GM12878 (cell line): ENCODE measurements at regions not wholly inside any gene's neighbourhood (a gene's known extent, or its start where the extent isn't known, plus 50 kb on each side); places are given as distances from the start of the nearest gene placed in this dataset.

Experiments
- BRCA1 ChIP-seq: IDR thresholded peaks from 2 replicates; pipeline ENCODE4 v1.6.1; 2011; ENCODE audit warnings: low read depth, low read length, improper control_type of control experiment
- CEBPZ ChIP-seq: fragments of 150-350 bp; IDR thresholded peaks from 2 replicates; pipeline ENCODE4 v1.6.1; 2016; ENCODE audit warnings: low read depth, low read length
- CREB1 ChIP-seq: IDR thresholded peaks from 2 replicates; pipeline ENCODE4 v1.6.1; 2012; ENCODE audit warnings: low read depth, mild to moderate bottlenecking, inconsistent platforms
- JUNB ChIP-seq: IDR thresholded peaks from 2 replicates; pipeline ENCODE4 v1.6.1; 2016; ENCODE audit warnings: antibody characterized with exemption, mild to moderate bottlenecking
- LARP7 ChIP-seq: fragments of 450-650 bp; IDR thresholded peaks from 2 replicates; pipeline ENCODE4 v1.6.1; 2017; ENCODE audit warnings: mild to moderate bottlenecking
- MTA3 ChIP-seq: IDR thresholded peaks from 2 replicates; pipeline ENCODE4 v1.6.1; 2012; ENCODE audit warnings: low read length, inconsistent platforms, borderline replicate concordance
- MYC ChIP-seq: IDR thresholded peaks from 2 replicates; pipeline ENCODE4 v1.6.1; 2011; ENCODE audit warnings: mild to moderate bottlenecking, low read length, moderate library complexity, inconsistent platforms; ENCODE audit not compliant: insufficient read depth, insufficient replicate concordance, insufficient read length, severe bottlenecking
- NR2F1 ChIP-seq: fragments of 450-650 bp; conservative IDR thresholded peaks from 2 replicates; pipeline ENCODE4 v1.6.1; 2017; ENCODE audit warnings: mild to moderate bottlenecking
- RAD51 ChIP-seq: fragments of 450-650 bp; IDR thresholded peaks from 2 replicates; pipeline ENCODE4 v1.6.1; 2016; ENCODE audit warnings: moderate library complexity, mild to moderate bottlenecking, inconsistent platforms
- RB1 ChIP-seq: fragments of 450-650 bp; formaldehyde crosslinking; IDR thresholded peaks from 2 replicates; pipeline ENCODE4 v1.6.1; 2017; ENCODE audit warnings: mild to moderate bottlenecking, borderline replicate concordance
- SMARCA5 ChIP-seq: fragments of 450-650 bp; IDR thresholded peaks from 2 replicates; pipeline ENCODE4 v1.6.1; 2017; ENCODE audit warnings: mild to moderate bottlenecking
- SUPT20H ChIP-seq: IDR thresholded peaks from 2 replicates; pipeline ENCODE4 v1.6.1; 2011; ENCODE audit warnings: low read depth, mild to moderate bottlenecking, low read length, moderate library complexity, borderline replicate concordance; ENCODE audit not compliant: control insufficient read depth
- TCF12 ChIP-seq: IDR thresholded peaks from 2 replicates; pipeline ENCODE4 v1.6.1; 2011; ENCODE audit warnings: low read depth, mild to moderate bottlenecking, low read length
- ZNF207 ChIP-seq: fragments of 450-650 bp; IDR thresholded peaks from 2 replicates; pipeline ENCODE4 v1.6.1; 2014; ENCODE audit warnings: antibody characterized with exemption, mild to moderate bottlenecking, borderline replicate concordance
- ZNF217 ChIP-seq: fragments of 450-650 bp; IDR thresholded peaks from 2 replicates; pipeline ENCODE4 v1.6.1; 2017; ENCODE audit warnings: antibody characterized with exemption, mild to moderate bottlenecking
- ZSCAN29 ChIP-seq: fragments of 450-650 bp; IDR thresholded peaks from 2 replicates; pipeline ENCODE4 v1.6.1; 2017; ENCODE audit warnings: mild to moderate bottlenecking, moderate library complexity
- TF ChIP-seq, protein P1 (sequence below): IDR thresholded peaks from 2 replicates; pipeline ENCODE4 v1.6.1; 2011; ENCODE audit warnings: low read depth, low read length, improper control_type of control experiment, borderline replicate concordance
- TF ChIP-seq, protein P2 (sequence below): fragments of 450-650 bp; IDR thresholded peaks from 2 replicates; pipeline ENCODE4 v1.6.1; 2017; ENCODE audit warnings: borderline replicate concordance
- TF ChIP-seq, protein P3 (sequence below): fragments of 450-650 bp; IDR thresholded peaks from 2 replicates; pipeline ENCODE4 v1.6.1; 2017; ENCODE audit warnings: mild to moderate bottlenecking
- TF ChIP-seq, protein P4 (sequence below): fragments of 450-650 bp; IDR thresholded peaks from 2 replicates; pipeline ENCODE4 v1.6.1; 2017; ENCODE audit warnings: antibody characterized with exemption, mild to moderate bottlenecking, moderate library complexity

GRCh38 chr17:77404812-77405581 lies 264.2 kb downstream of the SEC14L1 start (continued):
- TF ChIP-seq RAD51 (peak; percentile 23; the same call in 1 of the 2 replicates), MYC (no peak), ZNF207 (0 out of 2 replicates have a peak, but pooled peaks have one; percentile 56), MTA3 (no peak), BRCA1 (no peak), SUPT20H (no peak), ZNF217 (no peak), SMARCA5 (no peak), ZSCAN29 (no peak), TCF12 (no peak), RB1 (peak; percentile 23; the same call in 1 of the 2 replicates), LARP7 (0 out of 2 replicates have a peak, but pooled peaks have one; percentile 4), CREB1 (peak; percentile 85), NR2F1 (peak; percentile 46; the same call in 1 of the 2 replicates), JUNB (no peak), CEBPZ (no peak)
- TF ChIP-seq, protein P1, sequence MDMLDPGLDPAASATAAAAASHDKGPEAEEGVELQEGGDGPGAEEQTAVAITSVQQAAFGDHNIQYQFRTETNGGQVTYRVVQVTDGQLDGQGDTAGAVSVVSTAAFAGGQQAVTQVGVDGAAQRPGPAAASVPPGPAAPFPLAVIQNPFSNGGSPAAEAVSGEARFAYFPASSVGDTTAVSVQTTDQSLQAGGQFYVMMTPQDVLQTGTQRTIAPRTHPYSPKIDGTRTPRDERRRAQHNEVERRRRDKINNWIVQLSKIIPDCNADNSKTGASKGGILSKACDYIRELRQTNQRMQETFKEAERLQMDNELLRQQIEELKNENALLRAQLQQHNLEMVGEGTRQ = no peak
- TF ChIP-seq, protein P2, sequence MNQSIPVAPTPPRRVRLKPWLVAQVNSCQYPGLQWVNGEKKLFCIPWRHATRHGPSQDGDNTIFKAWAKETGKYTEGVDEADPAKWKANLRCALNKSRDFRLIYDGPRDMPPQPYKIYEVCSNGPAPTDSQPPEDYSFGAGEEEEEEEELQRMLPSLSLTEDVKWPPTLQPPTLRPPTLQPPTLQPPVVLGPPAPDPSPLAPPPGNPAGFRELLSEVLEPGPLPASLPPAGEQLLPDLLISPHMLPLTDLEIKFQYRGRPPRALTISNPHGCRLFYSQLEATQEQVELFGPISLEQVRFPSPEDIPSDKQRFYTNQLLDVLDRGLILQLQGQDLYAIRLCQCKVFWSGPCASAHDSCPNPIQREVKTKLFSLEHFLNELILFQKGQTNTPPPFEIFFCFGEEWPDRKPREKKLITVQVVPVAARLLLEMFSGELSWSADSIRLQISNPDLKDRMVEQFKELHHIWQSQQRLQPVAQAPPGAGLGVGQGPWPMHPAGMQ = no peak
- TF ChIP-seq, protein P3, sequence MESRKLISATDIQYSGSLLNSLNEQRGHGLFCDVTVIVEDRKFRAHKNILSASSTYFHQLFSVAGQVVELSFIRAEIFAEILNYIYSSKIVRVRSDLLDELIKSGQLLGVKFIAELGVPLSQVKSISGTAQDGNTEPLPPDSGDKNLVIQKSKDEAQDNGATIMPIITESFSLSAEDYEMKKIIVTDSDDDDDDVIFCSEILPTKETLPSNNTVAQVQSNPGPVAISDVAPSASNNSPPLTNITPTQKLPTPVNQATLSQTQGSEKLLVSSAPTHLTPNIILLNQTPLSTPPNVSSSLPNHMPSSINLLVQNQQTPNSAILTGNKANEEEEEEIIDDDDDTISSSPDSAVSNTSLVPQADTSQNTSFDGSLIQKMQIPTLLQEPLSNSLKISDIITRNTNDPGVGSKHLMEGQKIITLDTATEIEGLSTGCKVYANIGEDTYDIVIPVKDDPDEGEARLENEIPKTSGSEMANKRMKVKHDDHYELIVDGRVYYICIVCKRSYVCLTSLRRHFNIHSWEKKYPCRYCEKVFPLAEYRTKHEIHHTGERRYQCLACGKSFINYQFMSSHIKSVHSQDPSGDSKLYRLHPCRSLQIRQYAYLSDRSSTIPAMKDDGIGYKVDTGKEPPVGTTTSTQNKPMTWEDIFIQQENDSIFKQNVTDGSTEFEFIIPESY = no peak
- TF ChIP-seq, protein P4, sequence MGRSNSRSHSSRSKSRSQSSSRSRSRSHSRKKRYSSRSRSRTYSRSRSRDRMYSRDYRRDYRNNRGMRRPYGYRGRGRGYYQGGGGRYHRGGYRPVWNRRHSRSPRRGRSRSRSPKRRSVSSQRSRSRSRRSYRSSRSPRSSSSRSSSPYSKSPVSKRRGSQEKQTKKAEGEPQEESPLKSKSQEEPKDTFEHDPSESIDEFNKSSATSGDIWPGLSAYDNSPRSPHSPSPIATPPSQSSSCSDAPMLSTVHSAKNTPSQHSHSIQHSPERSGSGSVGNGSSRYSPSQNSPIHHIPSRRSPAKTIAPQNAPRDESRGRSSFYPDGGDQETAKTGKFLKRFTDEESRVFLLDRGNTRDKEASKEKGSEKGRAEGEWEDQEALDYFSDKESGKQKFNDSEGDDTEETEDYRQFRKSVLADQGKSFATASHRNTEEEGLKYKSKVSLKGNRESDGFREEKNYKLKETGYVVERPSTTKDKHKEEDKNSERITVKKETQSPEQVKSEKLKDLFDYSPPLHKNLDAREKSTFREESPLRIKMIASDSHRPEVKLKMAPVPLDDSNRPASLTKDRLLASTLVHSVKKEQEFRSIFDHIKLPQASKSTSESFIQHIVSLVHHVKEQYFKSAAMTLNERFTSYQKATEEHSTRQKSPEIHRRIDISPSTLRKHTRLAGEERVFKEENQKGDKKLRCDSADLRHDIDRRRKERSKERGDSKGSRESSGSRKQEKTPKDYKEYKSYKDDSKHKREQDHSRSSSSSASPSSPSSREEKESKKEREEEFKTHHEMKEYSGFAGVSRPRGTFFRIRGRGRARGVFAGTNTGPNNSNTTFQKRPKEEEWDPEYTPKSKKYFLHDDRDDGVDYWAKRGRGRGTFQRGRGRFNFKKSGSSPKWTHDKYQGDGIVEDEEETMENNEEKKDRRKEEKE = no peak
